ENCODE measurements at regions not wholly inside any gene's neighbourhood (a gene's known extent, or its start where the extent isn't known, plus 50 kb on each side); places are given as distances from the start of the nearest gene placed in this dataset.

- no peak overlapping the region for H3K27ac ChIP-seq (ENCODE audit: low read depth, low read length, severe bottlenecking)
- no peaks in the 10 kb centered on the region for H3K9me3 ChIP-seq (ENCODE audit: control insufficient read depth, low read length)
- H3K4me3 ChIP-seq (ENCODE audit: extremely low read depth, insufficient read depth, low read length, poor library complexity, severe bottlenecking), result no peak overlapping the region
- H3K4me1 ChIP-seq (ENCODE audit: control insufficient read depth, insufficient read depth, low read length, poor library complexity, severe bottlenecking), result peaks cover 11% of the 10 kb centered on the region
- 90 to 93% methylated on average over 6 to 7 of the region's 7 CpGs for WGBS, 2 experiments (ENCODE audit: insufficient coverage in 2 of 2)
- H3K36me3 ChIP-seq (ENCODE audit: control insufficient read depth, insufficient read depth, low read length), result no peaks in the 10 kb centered on the region
These were observed 149.7 kb downstream of the KLF13 start for GRCh38 chr15:31476236-31476810.

- no peak overlapping the region for H3K27ac ChIP-seq (ENCODE audit: low read depth, low read length, severe bottlenecking)
- no peaks in the 10 kb centered on the region for H3K36me3 ChIP-seq (ENCODE audit: control insufficient read depth, insufficient read depth, low read length)
- no peaks in the 10 kb centered on the region for H3K9me3 ChIP-seq (ENCODE audit: control insufficient read depth, low read length)
- peaks cover 6% of the 10 kb centered on the region for H3K4me1 ChIP-seq (ENCODE audit: control insufficient read depth, insufficient read depth, low read length, poor library complexity, severe bottlenecking)
- 83 to 95% methylated on average over 2 to 4 of the region's 5 CpGs for WGBS, 2 experiments (ENCODE audit: insufficient coverage in 2 of 2)
- H3K4me3 ChIP-seq (ENCODE audit: extremely low read depth, insufficient read depth, low read length, poor library complexity, severe bottlenecking), result no peak overlapping the region
These were observed 150.2 kb downstream of the KLF13 start for GRCh38 chr15:31476866-31477265.

- H3K9me3 ChIP-seq (ENCODE audit: control insufficient read depth, low read length), result no peaks in the 10 kb centered on the region
- H3K4me1 ChIP-seq (ENCODE audit: control insufficient read depth, insufficient read depth, low read length, poor library complexity, severe bottlenecking), result peaks cover 1% of the 10 kb centered on the region
- 88 to 100% methylated on average over 2 to 4 of the region's 4 CpGs for WGBS, 2 experiments (ENCODE audit: insufficient coverage in 2 of 2)
- no peak overlapping the region for H3K4me3 ChIP-seq (ENCODE audit: extremely low read depth, insufficient read depth, low read length, poor library complexity, severe bottlenecking)
- no peak overlapping the region for H3K27ac ChIP-seq (ENCODE audit: low read depth, low read length, severe bottlenecking)
- no peaks in the 10 kb centered on the region for H3K36me3 ChIP-seq (ENCODE audit: control insufficient read depth, insufficient read depth, low read length)
These were observed 150.7 kb downstream of the KLF13 start for GRCh38 chr15:31477301-31477700.

GRCh38 chr15:31477851-31478701 is 151.4 kb downstream of the KLF13 start:
- no peak overlapping the region for H3K4me3 ChIP-seq (ENCODE audit: extremely low read depth, insufficient read depth, low read length, poor library complexity, severe bottlenecking)
- H3K27ac ChIP-seq (ENCODE audit: low read depth, low read length, severe bottlenecking), result no peak overlapping the region
- WGBS, 2 experiments (ENCODE audit: insufficient coverage in 2 of 2), result 87 to 100% methylated on average over 3 to 4 of the region's 8 CpGs
- no peaks in the 10 kb centered on the region for H3K36me3 ChIP-seq (ENCODE audit: control insufficient read depth, insufficient read depth, low read length)
- H3K4me1 ChIP-seq (ENCODE audit: control insufficient read depth, insufficient read depth, low read length, poor library complexity, severe bottlenecking), result no peaks in the 10 kb centered on the region
- no peaks in the 10 kb centered on the region for H3K9me3 ChIP-seq (ENCODE audit: control insufficient read depth, low read length)

- no peaks in the 10 kb centered on the region for H3K36me3 ChIP-seq (ENCODE audit: control insufficient read depth, insufficient read depth, low read length)
- H3K27ac ChIP-seq (ENCODE audit: low read depth, low read length, severe bottlenecking), result no peak overlapping the region
- H3K4me1 ChIP-seq (ENCODE audit: control insufficient read depth, insufficient read depth, low read length, poor library complexity, severe bottlenecking), result no peaks in the 10 kb centered on the region
- no peak overlapping the region for H3K4me3 ChIP-seq (ENCODE audit: extremely low read depth, insufficient read depth, low read length, poor library complexity, severe bottlenecking)
- WGBS, 2 experiments (ENCODE audit: insufficient coverage in 2 of 2), result 89 to 90% methylated on average over 12 to 13 of the region's 13 CpGs
- no peaks in the 10 kb centered on the region for H3K9me3 ChIP-seq (ENCODE audit: control insufficient read depth, low read length)
These were observed 152.1 kb downstream of the KLF13 start for GRCh38 chr15:31478702-31479221.

- Histone ChIP-seq H3K4me1 (ENCODE audit: control insufficient read depth, insufficient read depth, low read length, poor library complexity, severe bottlenecking) (no peaks in the 10 kb centered on the region), H3K36me3 (ENCODE audit: control insufficient read depth, insufficient read depth, low read length) (no peaks in the 10 kb centered on the region), H3K4me3 (ENCODE audit: extremely low read depth, insufficient read depth, low read length, poor library complexity, severe bottlenecking) (no peak overlapping the region), H3K9me3 (ENCODE audit: control insufficient read depth, low read length) (peaks cover 7% of the 10 kb centered on the region), H3K27ac (ENCODE audit: low read depth, low read length, severe bottlenecking) (no peak overlapping the region)
- 89 to 92% methylated on average over 5 to 7 of the region's 12 CpGs for WGBS, 2 experiments (ENCODE audit: insufficient coverage in 2 of 2)
These were observed 153.9 kb downstream of the KLF13 start for GRCh38 chr15:31480356-31481025.

GRCh38 chr15:31481142-31481541 is 154.5 kb downstream of the KLF13 start:
- H3K36me3 ChIP-seq (ENCODE audit: control insufficient read depth, insufficient read depth, low read length), result no peaks in the 10 kb centered on the region
- peaks cover 7% of the 10 kb centered on the region for H3K9me3 ChIP-seq (ENCODE audit: control insufficient read depth, low read length)
- WGBS, 2 experiments (ENCODE audit: insufficient coverage in 2 of 2), result 85 to 100% methylated on average over 1 to 2 of the region's 3 CpGs
- H3K4me3 ChIP-seq (ENCODE audit: extremely low read depth, insufficient read depth, low read length, poor library complexity, severe bottlenecking), result no peak overlapping the region
- no peaks in the 10 kb centered on the region for H3K4me1 ChIP-seq (ENCODE audit: control insufficient read depth, insufficient read depth, low read length, poor library complexity, severe bottlenecking)
- no peak overlapping the region for H3K27ac ChIP-seq (ENCODE audit: low read depth, low read length, severe bottlenecking)

GRCh38 chr15:31482122-31482922 is 155.7 kb downstream of the KLF13 start:
- H3K9me3 ChIP-seq (ENCODE audit: control insufficient read depth, low read length), result peaks cover 7% of the 10 kb centered on the region
- no peak overlapping the region for H3K27ac ChIP-seq (ENCODE audit: low read depth, low read length, severe bottlenecking)
- no peaks in the 10 kb centered on the region for H3K4me1 ChIP-seq (ENCODE audit: control insufficient read depth, insufficient read depth, low read length, poor library complexity, severe bottlenecking)
- H3K36me3 ChIP-seq (ENCODE audit: control insufficient read depth, insufficient read depth, low read length), result no peaks in the 10 kb centered on the region
- no peak overlapping the region for H3K4me3 ChIP-seq (ENCODE audit: extremely low read depth, insufficient read depth, low read length, poor library complexity, severe bottlenecking)
- 93 to 94% methylated on average over 21 to 34 of the region's 38 CpGs for WGBS, 2 experiments (ENCODE audit: insufficient coverage in 2 of 2)

GRCh38 chr15:31483053-31483985 is 156.7 kb downstream of the KLF13 start:
- peaks cover 3% of the 10 kb centered on the region for H3K4me1 ChIP-seq (ENCODE audit: control insufficient read depth, insufficient read depth, low read length, poor library complexity, severe bottlenecking)
- peak overlapping the region; percentile 27 for H3K4me3 ChIP-seq (ENCODE audit: extremely low read depth, insufficient read depth, low read length, poor library complexity, severe bottlenecking)
- no peaks in the 10 kb centered on the region for H3K36me3 ChIP-seq (ENCODE audit: control insufficient read depth, insufficient read depth, low read length)
- 4 to 7% methylated on average over 114 to 146 of the region's 147 CpGs for WGBS, 2 experiments (ENCODE audit: insufficient coverage in 2 of 2)
- H3K9me3 ChIP-seq (ENCODE audit: control insufficient read depth, low read length), result peaks cover 7% of the 10 kb centered on the region
- H3K27ac ChIP-seq (ENCODE audit: low read depth, low read length, severe bottlenecking), result no peak overlapping the region

Data from mesodermal cell (in vitro differentiated cells).